Keratinocyte (primary cell): ENCODE measurements at regions not wholly inside any gene's neighbourhood (a gene's known extent, or its start where the extent isn't known, plus 50 kb on each side); places are given as distances from the start of the nearest gene placed in this dataset.

Experiments
- DNase-seq: peaks from one replicate; pipeline ENCODE4 v3.0.0-alpha.2; 2011; ENCODE audit warnings: low read depth, missing footprints, low spot score
- FAIRE-seq: peaks from 2 replicates; lab custom pipeline; 2011; peaks lifted over from hg19 to GRCh38; lab: Jason Lieb, UNC
- H2AFZ ChIP-seq: 2 replicates; pipeline ENCODE4 v1.6.0; 2012; ENCODE audit warnings: low read length, control low read depth, inconsistent platforms; ENCODE audit not compliant: control insufficient read depth
- H3K27ac ChIP-seq: 2 replicates; pipeline ENCODE4 v1.5.1; 2011; ENCODE audit warnings: low read length; ENCODE audit not compliant: control insufficient read depth, insufficient read depth
- H3K27me3 ChIP-seq: 3 replicates; pipeline ENCODE4 v1.6.0; 2011; ENCODE audit warnings: low read length; ENCODE audit not compliant: control insufficient read depth, insufficient read depth; ENCODE audit errors: extremely low read depth
- H3K36me3 ChIP-seq, 2 experiments: 2 replicates in 1 of 2; 3 replicates in 1 of 2; pipeline ENCODE4 v1.5.1; 2011; ENCODE audit warnings: low read length in 2 of 2, mild to moderate bottlenecking in 1 of 2; ENCODE audit not compliant: control insufficient read depth in 2 of 2, insufficient read depth in 2 of 2; ENCODE audit errors: extremely low read depth in 1 of 2
- H3K4me1 ChIP-seq: 3 replicates; pipeline ENCODE4 v1.5.1; 2011; ENCODE audit warnings: low read length; ENCODE audit not compliant: control insufficient read depth, insufficient read depth; ENCODE audit errors: extremely low read depth
- H3K4me2 ChIP-seq: 3 replicates; pipeline ENCODE4 v1.6.0; 2011; ENCODE audit warnings: low read depth, low read length; ENCODE audit not compliant: control insufficient read depth, insufficient read depth; ENCODE audit errors: extremely low read depth
- H3K4me3 ChIP-seq, 3 experiments: fragments of 200-600 bp in 1 of 3; sonication (generic) in 1 of 3; 2 replicates in 2 of 3; 3 replicates in 1 of 3; pipeline ENCODE4 v1.5.1; 2011 to 2016; ENCODE audit warnings: low read length in 3 of 3, mild to moderate bottlenecking in 3 of 3, control low read depth in 2 of 3, inconsistent platforms in 1 of 3, low read depth in 1 of 3, mixed read lengths in 1 of 3, mixed run types in 1 of 3, moderate library complexity in 1 of 3; ENCODE audit not compliant: control insufficient read depth in 2 of 3, insufficient read depth in 2 of 3; ENCODE audit errors: extremely low read depth in 1 of 3
- H3K79me2 ChIP-seq: 2 replicates; pipeline ENCODE4 v1.6.0; 2012; ENCODE audit warnings: low read length; ENCODE audit not compliant: control insufficient read depth, insufficient read depth
- H3K9ac ChIP-seq: 3 replicates; pipeline ENCODE4 v1.6.0; 2011; ENCODE audit warnings: low read length; ENCODE audit not compliant: control insufficient read depth, insufficient read depth; ENCODE audit errors: extremely low read depth
- H3K9me1 ChIP-seq: 3 replicates; pipeline ENCODE4 v1.6.0; 2011; ENCODE audit warnings: low read length; ENCODE audit not compliant: control insufficient read depth, insufficient read depth; ENCODE audit errors: extremely low read depth
- H3K9me3 ChIP-seq: 2 replicates; pipeline ENCODE4 v1.5.1; 2012; ENCODE audit warnings: low read depth, low read length; ENCODE audit not compliant: control insufficient read depth
- H4K20me1 ChIP-seq: 3 replicates; pipeline ENCODE4 v1.6.0; 2011; ENCODE audit warnings: low read length; ENCODE audit not compliant: control insufficient read depth, insufficient read depth; ENCODE audit errors: extremely low read depth
- EZH2 ChIP-seq: IDR thresholded peaks from one replicate; pipeline ENCODE4 v1.6.1; 2012; ENCODE audit warnings: inconsistent platforms, mild to moderate bottlenecking, low read length, moderate library complexity
- dilution Hi-C: fragments of 300-500 bp; cut with MboI; formaldehyde crosslinking; loops from one replicate; pipeline ENCODE4 v1.7.0; 2020; ENCODE audit warnings: low sequenced_read_pairs; ENCODE audit not compliant: extremely low pct_ligation_motif_present
- TF ChIP-seq, protein P1 (sequence below), 3 experiments: IDR thresholded peaks in 1 of 3; conservative IDR thresholded peaks in 1 of 3; optimal IDR thresholded peaks in 1 of 3; 2 replicates in 2 of 3; 3 replicates in 1 of 3; pipeline versions ENCODE3 to v1.5.1; 2011; ENCODE audit warnings: low read length in 3 of 3, mild to moderate bottlenecking in 3 of 3, moderate library complexity in 2 of 3, control low read depth in 1 of 3, inconsistent platforms in 1 of 3; ENCODE audit not compliant: insufficient read depth in 2 of 3; ENCODE audit errors: extremely low read depth in 1 of 3

GRCh38 chr1:23624440-23624839, 65.1 kb upstream of the ID3 start:
- Histone ChIP-seq H3K4me2 (no peak overlapping the region), H3K27me3 (no peaks in the 10 kb centered on the region), H4K20me1 (no peaks in the 10 kb centered on the region), H3K9me1 (no peaks in the 10 kb centered on the region), H3K4me1 (peaks cover 4% of the 10 kb centered on the region), H3K36me3 (no peaks in the 10 kb centered on the region), H3K79me2 (no peaks in the 10 kb centered on the region), H3K27ac (no peak overlapping the region), H3K9ac (no peak overlapping the region), H3K9me3 (no peaks in the 10 kb centered on the region), H3K4me3 (no peak overlapping the region), H2AFZ (no peak overlapping the region)
- TF ChIP-seq, protein P1, sequence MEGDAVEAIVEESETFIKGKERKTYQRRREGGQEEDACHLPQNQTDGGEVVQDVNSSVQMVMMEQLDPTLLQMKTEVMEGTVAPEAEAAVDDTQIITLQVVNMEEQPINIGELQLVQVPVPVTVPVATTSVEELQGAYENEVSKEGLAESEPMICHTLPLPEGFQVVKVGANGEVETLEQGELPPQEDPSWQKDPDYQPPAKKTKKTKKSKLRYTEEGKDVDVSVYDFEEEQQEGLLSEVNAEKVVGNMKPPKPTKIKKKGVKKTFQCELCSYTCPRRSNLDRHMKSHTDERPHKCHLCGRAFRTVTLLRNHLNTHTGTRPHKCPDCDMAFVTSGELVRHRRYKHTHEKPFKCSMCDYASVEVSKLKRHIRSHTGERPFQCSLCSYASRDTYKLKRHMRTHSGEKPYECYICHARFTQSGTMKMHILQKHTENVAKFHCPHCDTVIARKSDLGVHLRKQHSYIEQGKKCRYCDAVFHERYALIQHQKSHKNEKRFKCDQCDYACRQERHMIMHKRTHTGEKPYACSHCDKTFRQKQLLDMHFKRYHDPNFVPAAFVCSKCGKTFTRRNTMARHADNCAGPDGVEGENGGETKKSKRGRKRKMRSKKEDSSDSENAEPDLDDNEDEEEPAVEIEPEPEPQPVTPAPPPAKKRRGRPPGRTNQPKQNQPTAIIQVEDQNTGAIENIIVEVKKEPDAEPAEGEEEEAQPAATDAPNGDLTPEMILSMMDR (optimal IDR thresholded peaks at IDR 0.05 in 1 of 3, IDR thresholded peaks at IDR 0.05 in 1 of 3, conservative IDR thresholded peaks at IDR 0.05 in 1 of 3; ENCODE audit: extremely low read depth in 1 of 3, insufficient read depth in 2 of 3, low read length in 3 of 3), result no peak
- no peak for TF ChIP-seq EZH2
- no peak for FAIRE-seq
- dilution Hi-C loops, result no loop called here
- no peak for DNase-seq

DNA sequence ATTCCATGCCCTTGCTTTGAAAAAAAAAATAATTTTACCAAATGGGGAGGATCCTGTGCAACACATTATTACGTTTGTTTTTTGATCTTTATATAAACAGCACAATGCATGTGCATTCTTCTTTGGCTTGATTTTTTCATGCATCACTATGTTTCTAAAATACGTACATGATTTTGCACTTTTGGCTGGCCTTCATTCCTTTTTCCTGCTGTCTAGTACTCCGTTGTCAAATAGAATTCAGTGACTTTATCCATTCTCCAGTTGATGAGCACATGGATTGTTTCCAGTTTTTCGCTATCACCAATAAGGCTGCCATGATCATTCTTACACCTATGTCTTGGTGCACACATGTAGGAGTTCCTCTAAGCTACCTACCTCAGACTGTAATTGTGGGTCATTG, 63.0 kb upstream of the ID3 start:
- no peak for DNase-seq
- Histone ChIP-seq H3K27ac (no peak overlapping the region), H3K27me3 (peaks cover 3% of the 10 kb centered on the region), H3K4me1 (peaks cover 4% of the 10 kb centered on the region), H3K9me3 (no peaks in the 10 kb centered on the region), H3K9ac (no peak overlapping the region), H3K4me3 (no peak overlapping the region), H4K20me1 (no peaks in the 10 kb centered on the region), H3K9me1 (no peaks in the 10 kb centered on the region), H3K4me2 (no peak overlapping the region), H2AFZ (no peak overlapping the region), H3K79me2 (no peaks in the 10 kb centered on the region), H3K36me3 (no peaks in the 10 kb centered on the region)
- TF ChIP-seq, protein P1 (optimal IDR thresholded peaks at IDR 0.05 in 1 of 3, IDR thresholded peaks at IDR 0.05 in 1 of 3, conservative IDR thresholded peaks at IDR 0.05 in 1 of 3; ENCODE audit: extremely low read depth in 1 of 3, insufficient read depth in 2 of 3, low read length in 3 of 3), result no peak
- no peak for TF ChIP-seq EZH2
- FAIRE-seq, result no peak
- dilution Hi-C loops, result no loop called here
